Glutamatergic neuron (in vitro differentiated cells): ENCODE measurements at regions not wholly inside any gene's neighbourhood (a gene's known extent, or its start where the extent isn't known, plus 50 kb on each side); places are given as distances from the start of the nearest gene placed in this dataset.

Experiments
- DNase-seq: peaks from one replicate; pipeline ENCODE4 v3.0.0; 2022
- H3K27ac Mint-ChIP-seq: one replicate; pipeline ENCODE4 v1.8.0; 2020; ENCODE audit warnings: mild to moderate bottlenecking, mixed read lengths, inconsistent platforms; ENCODE audit not compliant: unreplicated experiment
- H3K27me3 Mint-ChIP-seq: one replicate; pipeline ENCODE4 v1.8.0; 2020; ENCODE audit warnings: mild to moderate bottlenecking, moderate library complexity, mixed read lengths, inconsistent platforms; ENCODE audit not compliant: unreplicated experiment
- H3K36me3 Mint-ChIP-seq: one replicate; pipeline ENCODE4 v1.8.0; 2020; ENCODE audit warnings: mild to moderate bottlenecking, mixed read lengths, inconsistent platforms; ENCODE audit not compliant: unreplicated experiment
- H3K4me1 Mint-ChIP-seq: one replicate; pipeline ENCODE4 v1.8.0; 2020; ENCODE audit warnings: mild to moderate bottlenecking, low read depth, mixed read lengths, inconsistent platforms; ENCODE audit not compliant: unreplicated experiment
- H3K4me3 Mint-ChIP-seq: one replicate; pipeline ENCODE4 v1.8.0; 2020; ENCODE audit warnings: mild to moderate bottlenecking, mixed read lengths, inconsistent platforms; ENCODE audit not compliant: unreplicated experiment
- H3K9me3 Mint-ChIP-seq: one replicate; pipeline ENCODE4 v1.8.0; 2020; ENCODE audit warnings: mild to moderate bottlenecking, moderate library complexity, mixed read lengths, inconsistent platforms; ENCODE audit not compliant: unreplicated experiment
- TF ChIP-seq, protein P1 (sequence below): fragments of 200-600 bp; sonication (generic); IDR thresholded peaks from one replicate; pipeline ENCODE4 v1.5.0; 2021; ENCODE audit not compliant: partially characterized antibody, unreplicated experiment

DNA sequence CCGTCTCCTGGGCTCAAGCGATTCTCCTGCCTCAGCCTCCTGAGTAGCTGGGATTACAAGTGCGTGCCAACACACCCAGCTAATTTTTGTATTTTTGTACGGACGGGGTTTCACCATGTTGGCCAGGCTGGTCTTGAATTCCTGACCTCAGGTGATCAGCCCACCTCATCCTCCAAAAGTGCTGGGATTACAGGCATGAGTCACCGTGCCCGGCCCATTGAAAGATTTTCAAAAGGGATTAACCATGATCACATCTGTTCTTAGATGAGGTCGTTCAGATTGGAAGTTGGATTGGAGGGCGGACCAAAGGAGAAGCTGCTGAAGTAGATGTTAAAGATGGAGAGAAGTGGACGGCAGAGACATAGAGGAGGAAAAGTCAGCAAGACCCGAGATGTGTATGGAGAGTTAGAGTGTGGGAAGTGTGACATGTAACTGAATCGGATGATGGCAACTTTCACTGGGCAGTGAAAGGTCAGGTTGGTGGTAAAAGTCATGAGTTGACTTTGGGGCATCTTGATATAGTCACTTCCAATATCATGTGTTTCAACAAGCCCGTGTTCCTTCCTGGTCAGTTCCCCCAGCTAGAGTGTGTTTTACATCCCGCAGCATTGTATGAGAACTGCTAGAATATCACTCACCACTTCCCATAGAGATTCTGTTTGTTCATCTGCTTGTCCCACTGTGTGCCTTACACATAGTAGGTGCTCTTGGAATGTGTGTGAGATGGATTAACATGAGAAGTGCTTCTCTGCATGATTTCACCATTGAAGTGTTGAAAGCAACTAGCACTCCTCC, 54.4 kb upstream of the TINAGL1 start:
- H3K4me3 Mint-ChIP-seq = no peak overlapping the region
- no peak for DNase-seq
- peaks cover 16% of the 10 kb centered on the region for H3K36me3 Mint-ChIP-seq
- H3K27me3 Mint-ChIP-seq = no peaks in the 10 kb centered on the region
- TF ChIP-seq, protein P1, sequence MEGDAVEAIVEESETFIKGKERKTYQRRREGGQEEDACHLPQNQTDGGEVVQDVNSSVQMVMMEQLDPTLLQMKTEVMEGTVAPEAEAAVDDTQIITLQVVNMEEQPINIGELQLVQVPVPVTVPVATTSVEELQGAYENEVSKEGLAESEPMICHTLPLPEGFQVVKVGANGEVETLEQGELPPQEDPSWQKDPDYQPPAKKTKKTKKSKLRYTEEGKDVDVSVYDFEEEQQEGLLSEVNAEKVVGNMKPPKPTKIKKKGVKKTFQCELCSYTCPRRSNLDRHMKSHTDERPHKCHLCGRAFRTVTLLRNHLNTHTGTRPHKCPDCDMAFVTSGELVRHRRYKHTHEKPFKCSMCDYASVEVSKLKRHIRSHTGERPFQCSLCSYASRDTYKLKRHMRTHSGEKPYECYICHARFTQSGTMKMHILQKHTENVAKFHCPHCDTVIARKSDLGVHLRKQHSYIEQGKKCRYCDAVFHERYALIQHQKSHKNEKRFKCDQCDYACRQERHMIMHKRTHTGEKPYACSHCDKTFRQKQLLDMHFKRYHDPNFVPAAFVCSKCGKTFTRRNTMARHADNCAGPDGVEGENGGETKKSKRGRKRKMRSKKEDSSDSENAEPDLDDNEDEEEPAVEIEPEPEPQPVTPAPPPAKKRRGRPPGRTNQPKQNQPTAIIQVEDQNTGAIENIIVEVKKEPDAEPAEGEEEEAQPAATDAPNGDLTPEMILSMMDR = no peak
- peaks cover 2% of the 10 kb centered on the region for H3K9me3 Mint-ChIP-seq
- no peaks in the 10 kb centered on the region for H3K4me1 Mint-ChIP-seq
- no peak overlapping the region for H3K27ac Mint-ChIP-seq

DNA sequence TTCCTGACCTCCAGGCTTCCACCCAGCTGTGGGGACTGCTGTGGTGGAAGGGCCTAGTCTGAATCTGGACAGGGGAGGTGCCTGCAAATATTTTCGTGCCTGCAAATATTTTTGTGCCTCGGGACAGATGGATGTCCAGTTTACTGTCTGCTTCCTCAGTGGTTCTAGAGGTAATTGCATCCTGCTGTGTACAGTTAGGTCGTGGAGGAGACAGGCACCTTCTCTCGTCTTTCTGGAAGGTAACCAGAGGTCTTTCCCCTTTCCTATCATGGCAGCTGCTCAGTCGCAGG, 53.8 kb upstream of the TINAGL1 start:
- Mint-ChIP-seq H3K4me1 (no peaks in the 10 kb centered on the region), H3K9me3 (peaks cover 2% of the 10 kb centered on the region), H3K36me3 (peaks cover 16% of the 10 kb centered on the region), H3K4me3 (no peak overlapping the region), H3K27ac (peak overlapping the region; percentile 24), H3K27me3 (no peaks in the 10 kb centered on the region)
- TF ChIP-seq, protein P1 = no peak
- no peak for DNase-seq

DNA sequence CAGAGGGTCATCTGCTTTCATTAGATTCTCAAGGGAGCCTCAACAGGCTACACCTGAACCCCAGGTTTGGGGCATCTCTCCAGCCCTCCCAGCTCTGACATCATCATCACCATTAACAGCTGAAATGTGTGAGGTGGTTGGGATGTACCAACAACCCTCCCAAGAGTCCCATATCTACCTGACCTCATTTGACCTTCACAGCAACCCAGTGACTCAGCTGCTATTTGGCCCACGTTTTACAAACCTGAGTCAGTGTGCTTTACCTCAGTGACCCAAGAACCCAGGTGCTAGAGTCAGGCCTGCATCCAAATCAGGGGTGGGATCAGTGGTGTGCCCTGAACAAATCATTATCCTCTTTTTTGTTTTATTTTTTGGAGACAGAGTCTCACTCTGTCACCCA, 53.3 kb upstream of the TINAGL1 start:
- Mint-ChIP-seq H3K27ac (no peak overlapping the region), H3K4me1 (no peaks in the 10 kb centered on the region), H3K9me3 (no peaks in the 10 kb centered on the region), H3K4me3 (no peak overlapping the region), H3K36me3 (peaks cover 16% of the 10 kb centered on the region), H3K27me3 (no peaks in the 10 kb centered on the region)
- TF ChIP-seq, protein P1 = no peak
- no peak for DNase-seq

DNA sequence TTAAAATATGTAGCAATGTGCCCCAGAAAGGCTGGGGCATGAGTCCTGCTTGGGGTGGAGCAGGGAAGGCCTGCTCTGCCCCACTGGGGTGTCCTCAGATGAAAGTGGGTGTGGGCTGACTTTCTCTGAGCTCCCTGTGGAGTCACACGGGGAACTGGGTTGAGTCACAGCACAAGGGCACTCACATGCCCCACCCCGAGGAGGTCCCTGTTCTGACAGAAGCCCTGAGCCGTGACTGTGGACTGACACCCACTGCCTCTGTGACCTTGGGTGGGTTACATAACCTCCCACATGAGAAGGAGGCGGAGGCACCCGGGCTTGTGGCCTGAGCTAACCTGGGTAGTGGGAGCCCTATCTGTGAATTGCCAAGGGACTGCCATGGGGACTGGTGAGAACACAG, 52.5 kb upstream of the TINAGL1 start:
- Mint-ChIP-seq H3K4me1 (no peaks in the 10 kb centered on the region), H3K27me3 (no peaks in the 10 kb centered on the region), H3K27ac (no peak overlapping the region), H3K9me3 (no peaks in the 10 kb centered on the region), H3K4me3 (no peak overlapping the region), H3K36me3 (peaks cover 16% of the 10 kb centered on the region)
- no peak for DNase-seq
- TF ChIP-seq, protein P1 = no peak

DNA sequence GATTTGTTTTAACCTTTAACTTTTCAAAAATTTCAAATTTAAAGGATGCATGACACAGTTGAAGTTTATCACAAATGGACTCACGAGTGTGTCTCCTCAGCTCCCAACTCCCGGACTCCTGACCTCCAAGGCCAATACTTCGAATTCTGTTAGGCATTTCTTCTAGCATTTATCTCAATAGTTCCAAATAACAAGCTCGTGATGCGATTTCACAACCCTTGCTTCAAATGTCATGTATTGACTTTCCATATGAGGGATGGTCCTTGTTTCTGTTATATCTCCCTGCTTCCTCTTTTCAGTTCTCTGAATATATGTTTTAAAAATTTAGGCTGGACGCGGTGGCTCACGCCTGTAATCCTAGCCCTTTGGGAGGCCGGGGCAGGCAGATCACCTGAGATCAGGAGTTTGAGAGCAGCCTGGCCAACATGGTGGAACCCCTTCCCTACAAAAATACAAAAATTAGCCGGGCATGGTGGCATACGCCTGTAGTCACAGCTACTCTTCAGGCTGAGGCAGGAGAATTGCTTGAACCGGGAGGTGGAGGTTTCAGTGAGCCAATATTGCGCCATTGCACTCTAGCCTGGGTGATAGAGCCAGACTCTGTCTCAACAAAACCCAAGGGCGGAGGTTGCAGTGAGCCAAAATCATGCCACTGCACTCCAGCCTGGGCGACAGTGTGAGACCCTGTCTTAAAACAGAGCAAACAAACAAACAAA, 52.0 kb upstream of the TINAGL1 start:
- Mint-ChIP-seq H3K9me3 (no peaks in the 10 kb centered on the region), H3K27me3 (no peaks in the 10 kb centered on the region)

More for the DNA sequence above, 52.0 kb upstream of the TINAGL1 start:
- Mint-ChIP-seq H3K36me3 (peaks cover 14% of the 10 kb centered on the region), H3K4me1 (no peaks in the 10 kb centered on the region), H3K4me3 (no peak overlapping the region), H3K27ac (no peak overlapping the region)
- TF ChIP-seq, protein P1 = no peak
- no peak for DNase-seq
